ENCODE measurements at regions not wholly inside any gene's neighbourhood (a gene's known extent, or its start where the extent isn't known, plus 50 kb on each side); places are given as distances from the start of the nearest gene placed in this dataset.

DNA sequence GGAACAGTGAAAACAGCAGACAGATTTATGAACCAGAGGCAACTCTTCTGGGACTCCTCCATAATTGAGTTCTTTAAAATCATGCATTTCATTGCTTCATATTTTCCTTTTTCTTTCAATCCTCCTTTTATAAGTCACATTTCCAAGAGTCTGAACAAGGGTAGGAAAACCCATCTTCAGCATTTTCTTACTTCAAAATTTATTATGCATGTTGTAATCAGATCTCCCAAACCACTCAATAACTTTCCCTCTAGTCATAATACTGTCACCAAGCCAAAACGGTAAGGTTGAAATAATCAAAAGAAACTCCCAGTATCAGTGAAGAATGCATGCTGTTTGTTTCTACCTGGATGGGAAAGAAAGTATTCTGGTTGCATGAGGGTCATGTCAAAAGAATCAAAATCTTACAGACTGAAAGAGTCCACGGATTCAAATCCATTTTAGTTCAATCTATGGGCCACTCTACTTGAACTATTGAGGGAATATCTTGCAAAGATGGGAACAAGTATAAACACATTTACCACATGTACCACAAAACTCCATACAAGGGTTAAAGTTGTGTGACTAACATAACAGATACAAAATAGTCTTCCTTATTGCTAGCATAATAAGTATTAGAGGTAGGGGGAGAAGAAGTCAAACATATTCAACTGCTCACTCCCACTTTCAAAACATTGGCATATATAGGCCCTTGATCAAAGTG, 797.3 kb downstream of the MAT2B start:
- Histone ChIP-seq H3K4ac (ENCODE audit: low read depth, low read length) (no peak overlapping the region), H3K4me2 (ENCODE audit: low read length) (no peak overlapping the region), H2BK12ac (ENCODE audit: low read length) (no peak overlapping the region), H3K27me3 (ENCODE audit: insufficient read depth, low read length) (no peaks in the 10 kb centered on the region), H3K18ac (ENCODE audit: low read length) (no peak overlapping the region), H3K79me2 (ENCODE audit: control insufficient read depth, insufficient read depth, low read length, poor library complexity) (no peaks in the 10 kb centered on the region), H3K27ac (ENCODE audit: low read depth, low read length) (no peak overlapping the region), H3K9ac (ENCODE audit: low read length) (no peak overlapping the region), H3K14ac (ENCODE audit: low read length) (no peak overlapping the region), H3K4me1 (ENCODE audit: control insufficient read depth in 1 of 2, insufficient read depth in 2 of 2, low read length in 2 of 2) (no peaks in the 10 kb centered on the region), H3K9me3 (ENCODE audit: insufficient read depth, low read depth, low read length) (no peaks in the 10 kb centered on the region), H2AK5ac (ENCODE audit: low read length) (no peak overlapping the region), H3K23ac (ENCODE audit: low read length) (no peak overlapping the region), H4K91ac (ENCODE audit: low read depth, low read length) (no peak overlapping the region), H3K4me3 (ENCODE audit: low read depth, low read length) (no peak overlapping the region), H3K36me3 (ENCODE audit: control insufficient read depth in 1 of 2, insufficient read depth in 2 of 2, low read length in 2 of 2) (no peaks in the 10 kb centered on the region), H3K79me1 (ENCODE audit: low read length) (no peaks in the 10 kb centered on the region), H4K12ac (ENCODE audit: low read depth, low read length) (no peak overlapping the region), H2AFZ (ENCODE audit: insufficient read depth, low read length, poor library complexity) (no peak overlapping the region), H4K8ac (ENCODE audit: low read depth, low read length) (no peak overlapping the region), H2BK120ac (ENCODE audit: insufficient read depth, low read length, poor library complexity) (no peak overlapping the region), H2BK5ac (ENCODE audit: low read depth, low read length, poor library complexity) (no peak overlapping the region)
- DNase-seq, result no peak
- WGBS (ENCODE audit: extremely low coverage, insufficient coverage, insufficient read length), result no CpG with 5 or more reads among the region's 2 CpGs

DNA sequence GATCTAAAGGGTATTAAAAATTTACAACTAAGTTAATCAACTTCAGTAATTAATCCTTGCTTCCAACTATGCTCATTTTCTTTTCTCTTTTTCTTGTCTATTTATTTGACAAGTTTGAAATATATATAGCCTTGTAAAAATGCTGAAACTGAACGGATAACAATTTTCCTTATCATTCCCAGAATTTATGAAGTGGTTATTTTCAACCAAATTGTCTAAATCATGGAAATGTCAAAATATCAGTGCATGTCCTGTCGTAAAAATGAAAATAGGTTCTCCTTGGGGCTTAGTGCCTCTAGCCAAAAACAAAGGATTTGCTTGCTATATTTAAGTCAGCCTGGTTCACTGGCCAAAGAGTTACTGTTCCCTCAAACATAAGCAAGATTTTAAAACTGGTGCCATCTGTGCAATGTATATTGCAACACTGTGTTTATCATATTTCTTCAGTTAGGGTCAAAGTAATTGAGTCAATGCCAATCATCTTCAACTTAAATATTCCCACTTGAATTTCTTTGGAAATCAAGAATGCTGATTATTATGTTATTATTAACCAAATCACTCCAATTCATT, 798.3 kb downstream of the MAT2B start:
- no peak overlapping the region for H3K4me2 ChIP-seq (ENCODE audit: low read length)
- H2BK120ac ChIP-seq (ENCODE audit: insufficient read depth, low read length, poor library complexity), result no peak overlapping the region
- no peak overlapping the region for H3K23ac ChIP-seq (ENCODE audit: low read length)
- no peak overlapping the region for H3K9ac ChIP-seq (ENCODE audit: low read length)
- H3K9me3 ChIP-seq (ENCODE audit: insufficient read depth, low read depth, low read length), result no peaks in the 10 kb centered on the region
- H3K4ac ChIP-seq (ENCODE audit: low read depth, low read length), result no peak overlapping the region
- no peak overlapping the region for H3K14ac ChIP-seq (ENCODE audit: low read length)
- no peak overlapping the region for H4K91ac ChIP-seq (ENCODE audit: low read depth, low read length)
- no peak overlapping the region for H2AK5ac ChIP-seq (ENCODE audit: low read length)
- H3K4me3 ChIP-seq (ENCODE audit: low read depth, low read length), result no peak overlapping the region
- no peak overlapping the region for H3K18ac ChIP-seq (ENCODE audit: low read length)
- H3K4me1 ChIP-seq (ENCODE audit: control insufficient read depth in 1 of 2, insufficient read depth in 2 of 2, low read length in 2 of 2), result no peaks in the 10 kb centered on the region
- DNase-seq, result no peak
- H3K36me3 ChIP-seq (ENCODE audit: control insufficient read depth in 1 of 2, insufficient read depth in 2 of 2, low read length in 2 of 2), result no peaks in the 10 kb centered on the region
- H4K8ac ChIP-seq (ENCODE audit: low read depth, low read length), result no peak overlapping the region
- no peak overlapping the region for H4K12ac ChIP-seq (ENCODE audit: low read depth, low read length)
- no peak overlapping the region for H2AFZ ChIP-seq (ENCODE audit: insufficient read depth, low read length, poor library complexity)
- H3K79me2 ChIP-seq (ENCODE audit: control insufficient read depth, insufficient read depth, low read length, poor library complexity), result no peaks in the 10 kb centered on the region
- no peak overlapping the region for H2BK5ac ChIP-seq (ENCODE audit: low read depth, low read length, poor library complexity)
- no peaks in the 10 kb centered on the region for H3K27me3 ChIP-seq (ENCODE audit: insufficient read depth, low read length)
- H2BK12ac ChIP-seq (ENCODE audit: low read length), result no peak overlapping the region
- WGBS (ENCODE audit: extremely low coverage, insufficient coverage, insufficient read length), result no CpG with 5 or more reads among the region's 2 CpGs
- H3K79me1 ChIP-seq (ENCODE audit: low read length), result no peaks in the 10 kb centered on the region
- H3K27ac ChIP-seq (ENCODE audit: low read depth, low read length), result no peak overlapping the region

- H3K18ac ChIP-seq (ENCODE audit: low read length), result no peak overlapping the region
- H3K4me3 ChIP-seq (ENCODE audit: low read depth, low read length), result no peak overlapping the region
- H4K12ac ChIP-seq (ENCODE audit: low read depth, low read length), result no peak overlapping the region
- no CpG with 5 or more reads among the region's 3 CpGs for WGBS (ENCODE audit: extremely low coverage, insufficient coverage, insufficient read length)
- no peak overlapping the region for H4K91ac ChIP-seq (ENCODE audit: low read depth, low read length)
- no peak overlapping the region for H2BK5ac ChIP-seq (ENCODE audit: low read depth, low read length, poor library complexity)
- no peak overlapping the region for H3K27ac ChIP-seq (ENCODE audit: low read depth, low read length)
- no peak overlapping the region for H3K23ac ChIP-seq (ENCODE audit: low read length)
- no peaks in the 10 kb centered on the region for H3K4me1 ChIP-seq (ENCODE audit: control insufficient read depth in 1 of 2, insufficient read depth in 2 of 2, low read length in 2 of 2)
- H2AK5ac ChIP-seq (ENCODE audit: low read length), result no peak overlapping the region
- H3K9ac ChIP-seq (ENCODE audit: low read length), result no peak overlapping the region
- DNase-seq, result peak; percentile 30 to 47
- no peak overlapping the region for H2BK120ac ChIP-seq (ENCODE audit: insufficient read depth, low read length, poor library complexity)
- H3K4me2 ChIP-seq (ENCODE audit: low read length), result no peak overlapping the region
- H3K4ac ChIP-seq (ENCODE audit: low read depth, low read length), result no peak overlapping the region
- H3K79me2 ChIP-seq (ENCODE audit: control insufficient read depth, insufficient read depth, low read length, poor library complexity), result no peaks in the 10 kb centered on the region
- H3K9me3 ChIP-seq (ENCODE audit: insufficient read depth, low read depth, low read length), result no peaks in the 10 kb centered on the region
- H3K79me1 ChIP-seq (ENCODE audit: low read length), result no peaks in the 10 kb centered on the region
- no peaks in the 10 kb centered on the region for H3K36me3 ChIP-seq (ENCODE audit: control insufficient read depth in 1 of 2, insufficient read depth in 2 of 2, low read length in 2 of 2)
- no peak overlapping the region for H4K8ac ChIP-seq (ENCODE audit: low read depth, low read length)
- no peaks in the 10 kb centered on the region for H3K27me3 ChIP-seq (ENCODE audit: insufficient read depth, low read length)
- H3K14ac ChIP-seq (ENCODE audit: low read length), result no peak overlapping the region
- H2AFZ ChIP-seq (ENCODE audit: insufficient read depth, low read length, poor library complexity), result no peak overlapping the region
- no peak overlapping the region for H2BK12ac ChIP-seq (ENCODE audit: low read length)
Measured at GRCh38 chr5:164306662-164307061, 801.2 kb downstream of the MAT2B start.

- DNase-seq, result no peak
- Histone ChIP-seq H3K36me3 (ENCODE audit: control insufficient read depth in 1 of 2, insufficient read depth in 2 of 2, low read length in 2 of 2) (no peaks in the 10 kb centered on the region), H2BK12ac (ENCODE audit: low read length) (no peak overlapping the region), H3K14ac (ENCODE audit: low read length) (no peak overlapping the region), H2BK5ac (ENCODE audit: low read depth, low read length, poor library complexity) (no peak overlapping the region), H2AFZ (ENCODE audit: insufficient read depth, low read length, poor library complexity) (no peak overlapping the region), H2BK120ac (ENCODE audit: insufficient read depth, low read length, poor library complexity) (no peak overlapping the region), H4K12ac (ENCODE audit: low read depth, low read length) (no peak overlapping the region), H3K79me2 (ENCODE audit: control insufficient read depth, insufficient read depth, low read length, poor library complexity) (no peaks in the 10 kb centered on the region), H3K4me2 (ENCODE audit: low read length) (no peak overlapping the region), H2AK5ac (ENCODE audit: low read length) (no peak overlapping the region), H3K4ac (ENCODE audit: low read depth, low read length) (no peak overlapping the region), H3K18ac (ENCODE audit: low read length) (no peak overlapping the region), H3K27ac (ENCODE audit: low read depth, low read length) (no peak overlapping the region), H3K9me3 (ENCODE audit: insufficient read depth, low read depth, low read length) (no peaks in the 10 kb centered on the region), H3K79me1 (ENCODE audit: low read length) (no peaks in the 10 kb centered on the region), H4K91ac (ENCODE audit: low read depth, low read length) (no peak overlapping the region), H3K4me1 (ENCODE audit: control insufficient read depth in 1 of 2, insufficient read depth in 2 of 2, low read length in 2 of 2) (no peaks in the 10 kb centered on the region), H3K9ac (ENCODE audit: low read length) (no peak overlapping the region), H3K4me3 (ENCODE audit: low read depth, low read length) (no peak overlapping the region), H3K23ac (ENCODE audit: low read length) (no peak overlapping the region), H3K27me3 (ENCODE audit: insufficient read depth, low read length) (no peaks in the 10 kb centered on the region), H4K8ac (ENCODE audit: low read depth, low read length) (no peak overlapping the region)
- WGBS (ENCODE audit: extremely low coverage, insufficient coverage, insufficient read length), result no CpG with 5 or more reads among the region's 5 CpGs
Measured at GRCh38 chr5:164312801-164313200, 807.4 kb downstream of the MAT2B start.

Measured in trophoblast cell (in vitro differentiated cells and primary cell).